HG03565 (cell line): ENCODE measurements at regions not wholly inside any gene's neighbourhood (a gene's known extent, or its start where the extent isn't known, plus 50 kb on each side); places are given as distances from the start of the nearest gene placed in this dataset.

ENCODE experiments used
- ATAC-seq: cut with Tn5 transposase; IDR thresholded peaks from one replicate; pipeline ENCODE4 v1.9.1; 2021; ENCODE audit warnings: mild to moderate bottlenecking, moderate library complexity; ENCODE audit not compliant: unreplicated experiment

GRCh38 chrX:13151828-13152517, 107.6 kb upstream of the FAM9C start:
- ATAC-seq: no peak

- no peak for ATAC-seq
Measured at GRCh38 chrX:13149702-13150350, 105.4 kb upstream of the FAM9C start.

GRCh38 chrX:13147733-13148132, 103.3 kb upstream of the FAM9C start:
- ATAC-seq: no peak

GRCh38 chrX:13147147-13147546, 102.7 kb upstream of the FAM9C start:
- ATAC-seq: no peak

GRCh38 chrX:13144927-13145655, 100.7 kb upstream of the FAM9C start:
- no peak for ATAC-seq

GRCh38 chrX:13142891-13143290, 98.5 kb upstream of the FAM9C start:
- ATAC-seq: no peak

- no peak for ATAC-seq
Measured at GRCh38 chrX:13140007-13140406, 95.6 kb upstream of the FAM9C start.

GRCh38 chrX:13131396-13132137, 87.1 kb upstream of the FAM9C start:
- no peak for ATAC-seq

GRCh38 chrX:13130816-13131215, 86.4 kb upstream of the FAM9C start:
- ATAC-seq: no peak

GRCh38 chrX:13128104-13128503, 83.7 kb upstream of the FAM9C start:
- ATAC-seq: no peak

- ATAC-seq: no peak
Measured at GRCh38 chrX:13126775-13127174, 82.4 kb upstream of the FAM9C start.

GRCh38 chrX:13125188-13125587, 80.8 kb upstream of the FAM9C start:
- no peak for ATAC-seq

GRCh38 chrX:13123857-13124345, 79.5 kb upstream of the FAM9C start:
- no peak for ATAC-seq

- no peak for ATAC-seq
Measured at GRCh38 chrX:13123247-13123856, 78.9 kb upstream of the FAM9C start.

GRCh38 chrX:13121020-13121555, 76.7 kb upstream of the FAM9C start:
- no peak for ATAC-seq

GRCh38 chrX:13120017-13120416, 75.6 kb upstream of the FAM9C start:
- ATAC-seq: no peak

GRCh38 chrX:13119386-13119785, 75.0 kb upstream of the FAM9C start:
- no peak for ATAC-seq

- ATAC-seq: no peak
Measured at GRCh38 chrX:13115146-13115855, 70.9 kb upstream of the FAM9C start.

- no peak for ATAC-seq
Measured at GRCh38 chrX:13112499-13112898, 68.1 kb upstream of the FAM9C start.
